A673 (cell line): ENCODE measurements at regions not wholly inside any gene's neighbourhood (a gene's known extent, or its start where the extent isn't known, plus 50 kb on each side); places are given as distances from the start of the nearest gene placed in this dataset.

ENCODE experiments used
- CTCF ChIP-seq: fragments of 300-800, 200-600 bp; sonication (generic); conservative IDR thresholded peaks from 2 replicates; pipeline ENCODE4 v1.5.1; 2017; ENCODE audit warnings: low read depth, mild to moderate bottlenecking, antibody characterized with exemption, low read length, moderate library complexity, mixed read lengths
- EZH2 ChIP-seq: fragments of 200-600 bp; sonication (generic); IDR thresholded peaks from 2 replicates; pipeline ENCODE4 v1.6.1; 2017; ENCODE audit warnings: borderline replicate concordance, low read depth, mild to moderate bottlenecking, mixed read lengths, antibody characterized with exemption, low read length; ENCODE audit not compliant: poor library complexity, severe bottlenecking

GRCh38 chrX:151801980-151802379, 67.4 kb downstream of the CNGA2 start:
- TF ChIP-seq CTCF: no peak
- no peak for TF ChIP-seq EZH2
